Activated CD4-positive, alpha-beta T cell treated with anti-CD3 and anti-CD28 coated beads for 4 hours (primary cell): ENCODE measurements at regions not wholly inside any gene's neighbourhood (a gene's known extent, or its start where the extent isn't known, plus 50 kb on each side); places are given as distances from the start of the nearest gene placed in this dataset.

ENCODE experiments used
- DNase-seq, 2 donors: peaks; one replicate each; pipeline ENCODE4 v3.0.0-alpha.2; 2020

DNA sequence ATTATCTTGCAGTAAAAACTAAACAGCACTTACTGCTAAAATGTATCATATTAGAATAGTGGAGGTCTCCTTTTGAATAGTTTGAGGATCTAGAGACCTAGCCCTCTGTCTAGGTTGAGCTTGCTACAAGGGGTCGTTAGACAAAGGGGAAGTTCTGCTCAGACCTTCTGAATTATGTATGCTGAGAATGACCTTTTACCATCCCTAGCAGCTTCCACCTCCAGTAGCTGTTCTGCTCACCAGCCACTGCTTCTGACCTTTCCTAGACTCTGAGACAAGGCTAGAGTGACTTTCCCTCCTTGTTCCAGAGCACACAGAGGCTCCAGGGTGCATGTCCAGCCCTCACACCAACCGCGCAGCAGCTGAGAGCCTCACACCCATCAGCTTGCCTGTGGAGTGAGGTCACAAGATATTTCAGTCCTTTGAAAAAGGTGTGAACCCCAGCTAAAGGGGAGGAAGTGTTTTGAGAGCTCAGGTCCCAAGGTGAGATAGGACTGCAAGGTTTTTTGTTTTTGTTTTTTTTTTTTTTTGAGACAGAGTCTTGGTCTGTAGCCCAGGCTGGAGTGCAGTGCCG, 289.3 kb upstream of the TNP1 start:
- DNase-seq: no peak

DNA sequence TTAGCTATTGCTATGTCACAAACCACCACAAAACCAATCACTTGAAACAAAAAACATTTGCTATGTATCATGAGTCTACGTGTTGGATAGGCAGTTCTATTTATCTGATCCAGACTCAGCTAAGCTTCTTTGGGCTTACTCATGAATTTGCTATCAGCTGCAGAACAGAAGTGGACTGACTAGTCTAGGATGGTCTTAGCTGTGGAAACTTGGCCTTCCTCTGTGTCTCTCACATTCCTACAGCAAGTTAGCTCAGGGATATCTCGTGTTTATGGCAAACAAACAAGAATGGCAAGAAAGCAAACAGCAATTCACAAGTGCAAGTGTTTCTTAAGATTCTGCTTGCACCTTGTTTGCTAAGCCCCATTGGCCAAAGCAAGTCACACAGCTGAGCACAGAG, 288.0 kb upstream of the TNP1 start:
- DNase-seq: no peak

DNA sequence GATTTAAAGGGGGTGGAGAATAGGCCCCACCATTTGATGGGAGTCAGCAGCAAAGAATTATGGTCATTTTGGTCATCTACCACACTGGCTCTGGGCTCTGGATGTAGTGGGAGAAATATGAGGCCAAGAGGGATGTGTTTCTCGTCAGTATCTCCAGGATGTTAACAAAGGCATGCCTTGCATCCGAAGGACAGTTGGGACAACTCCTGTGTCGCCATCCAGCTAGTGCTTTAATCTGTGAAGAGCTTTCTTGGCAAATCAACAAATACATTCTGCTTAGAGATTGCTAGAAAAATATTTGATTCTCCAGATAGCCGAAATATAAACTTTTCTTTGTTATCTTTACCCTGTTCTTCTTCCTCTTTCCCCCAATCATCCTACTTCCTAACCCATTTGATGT, 287.1 kb upstream of the TNP1 start:
- no peak for DNase-seq

DNA sequence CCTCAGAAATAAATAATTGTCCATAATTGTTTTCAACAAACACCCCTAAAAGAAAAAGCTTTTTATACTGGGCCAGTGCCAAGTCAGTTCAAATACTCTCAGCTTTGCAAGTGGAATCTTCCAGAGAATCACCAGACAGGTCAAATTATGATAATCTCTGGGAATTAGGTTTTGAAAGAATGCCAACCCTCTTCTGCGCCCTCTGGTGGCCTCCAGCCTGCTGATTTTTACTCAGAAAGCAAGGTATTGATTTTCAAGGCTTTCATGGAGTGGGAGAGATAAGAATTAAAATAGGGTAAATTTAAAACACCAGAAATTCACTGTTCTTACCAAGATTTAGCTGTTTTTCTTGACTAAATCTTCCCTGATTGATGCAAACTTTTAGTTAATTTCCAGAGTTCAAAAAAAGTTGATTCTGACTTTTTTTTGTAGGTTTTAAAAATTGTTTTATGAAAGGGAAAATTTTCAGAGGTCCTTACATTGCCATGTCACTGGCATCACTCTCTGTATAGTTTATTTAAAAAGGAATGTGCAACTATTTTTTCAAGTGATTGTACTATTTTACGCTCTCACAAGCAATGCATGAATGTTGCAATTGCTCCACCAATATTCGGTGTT, 282.9 kb upstream of the TNP1 start:
- DNase-seq: no peak

DNA sequence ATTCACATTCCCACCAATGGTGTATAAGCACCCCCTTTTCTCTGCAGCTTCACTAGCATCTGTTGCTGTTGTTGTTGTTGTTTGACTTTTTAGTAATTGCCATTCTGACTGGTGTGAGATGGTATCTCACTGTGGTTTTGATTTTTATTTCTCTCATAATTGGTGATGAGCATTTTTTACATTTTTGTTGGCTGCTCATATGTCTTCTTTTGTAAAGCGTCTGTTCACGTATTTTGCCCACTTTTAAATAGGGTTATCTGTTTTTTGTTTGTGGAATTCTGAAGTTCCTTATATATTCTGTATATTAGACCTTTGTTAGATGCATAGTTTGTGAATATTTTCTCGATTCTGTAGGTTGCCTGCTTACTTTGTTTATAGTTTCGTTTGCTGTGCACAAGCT, 278.4 kb upstream of the TNP1 start:
- no peak for DNase-seq

DNA sequence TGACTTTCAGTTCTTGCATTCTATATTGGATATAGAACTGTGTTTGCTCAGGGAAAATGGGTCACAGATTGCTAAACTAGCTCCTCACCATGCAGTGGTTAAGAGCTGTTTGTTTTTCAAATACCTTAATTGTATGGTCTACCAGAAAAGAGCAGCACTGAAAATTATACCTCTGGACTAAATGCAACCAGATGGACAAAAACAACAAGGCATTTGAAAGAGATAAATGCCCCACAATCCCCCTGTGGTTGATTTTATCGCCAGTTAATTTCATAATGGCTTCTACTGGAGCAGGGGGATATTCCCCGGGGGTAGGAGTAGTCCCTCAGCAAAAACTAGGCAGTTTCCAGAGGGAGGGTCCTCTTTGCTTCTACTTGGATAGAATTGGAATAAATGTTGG, 267.9 kb upstream of the TNP1 start:
- no peak for DNase-seq

DNA sequence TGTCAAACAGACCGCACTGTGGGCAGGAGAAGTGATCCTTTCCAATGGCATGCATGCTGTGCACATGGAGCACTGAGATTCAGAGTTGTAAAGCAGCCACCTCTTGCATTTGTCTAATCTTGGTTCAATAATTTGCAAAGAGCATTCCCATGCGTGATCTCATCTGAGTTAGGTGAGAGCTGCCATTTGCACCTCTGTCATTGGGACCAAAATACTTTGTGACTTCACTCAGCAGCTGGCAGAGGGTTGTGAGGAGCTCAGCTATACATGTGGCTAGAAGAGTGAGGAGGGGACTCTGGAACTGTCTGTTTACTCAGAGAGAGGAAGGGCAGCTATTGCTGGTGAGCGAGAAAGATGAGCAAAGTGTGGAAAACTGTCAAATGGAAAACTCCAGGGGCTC, 265.1 kb upstream of the TNP1 start:
- no peak for DNase-seq

DNA sequence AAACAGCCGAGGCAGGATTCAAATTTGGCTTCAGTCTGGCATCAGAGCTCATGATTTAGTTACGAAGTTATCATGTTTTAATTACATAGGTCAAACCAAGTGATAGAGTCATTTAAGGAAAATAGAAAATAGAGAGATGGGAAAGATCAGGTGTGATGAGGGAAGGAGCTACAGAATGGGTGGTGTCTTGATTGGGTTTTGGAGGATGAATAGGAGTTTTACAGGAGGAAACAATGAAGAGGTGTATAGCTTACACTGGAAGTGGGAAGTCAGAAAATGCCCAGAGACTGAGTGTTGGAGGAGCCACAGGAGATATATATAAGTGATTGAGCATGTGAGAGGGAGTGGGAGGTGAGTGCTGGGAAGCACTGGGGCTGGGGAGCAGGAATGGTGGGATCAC, 264.2 kb upstream of the TNP1 start:
- no peak for DNase-seq

DNA sequence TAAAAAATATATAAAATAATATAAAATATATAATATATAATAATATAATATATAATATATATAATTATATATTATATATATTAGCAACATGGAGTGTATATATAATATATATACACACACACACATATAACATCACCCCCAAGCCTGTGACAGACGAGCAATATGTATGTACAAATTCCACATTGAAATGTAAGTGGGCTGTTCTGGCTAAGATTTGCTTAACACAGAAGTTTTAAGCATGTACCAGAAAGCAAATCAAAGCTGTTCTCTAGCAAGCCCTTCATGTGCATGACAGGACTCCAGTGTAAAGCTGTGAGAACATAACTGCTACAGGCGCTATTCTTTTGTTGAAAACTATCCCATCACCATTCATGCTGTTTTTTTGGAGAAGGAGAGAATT, 261.7 kb upstream of the TNP1 start:
- DNase-seq: no peak

DNA sequence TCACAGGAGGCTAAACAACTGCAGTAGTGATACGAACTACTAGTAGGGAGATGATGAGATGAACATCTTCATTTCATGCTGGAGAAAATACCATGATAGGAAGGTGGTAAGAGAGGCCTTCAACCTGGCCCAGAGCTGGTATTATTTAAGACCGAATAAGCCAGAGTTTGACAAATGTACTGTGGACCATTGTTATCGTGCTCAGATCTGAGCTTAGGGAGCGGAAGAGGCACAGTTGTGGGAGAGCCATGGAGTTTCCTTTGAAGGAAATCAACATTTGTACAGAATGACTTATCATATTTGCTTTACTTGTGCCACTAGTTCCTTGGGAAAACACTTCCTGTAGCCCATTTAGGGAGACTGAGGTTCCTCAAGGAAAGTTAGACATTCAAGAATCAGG, 260.6 kb upstream of the TNP1 start:
- no peak for DNase-seq

DNA sequence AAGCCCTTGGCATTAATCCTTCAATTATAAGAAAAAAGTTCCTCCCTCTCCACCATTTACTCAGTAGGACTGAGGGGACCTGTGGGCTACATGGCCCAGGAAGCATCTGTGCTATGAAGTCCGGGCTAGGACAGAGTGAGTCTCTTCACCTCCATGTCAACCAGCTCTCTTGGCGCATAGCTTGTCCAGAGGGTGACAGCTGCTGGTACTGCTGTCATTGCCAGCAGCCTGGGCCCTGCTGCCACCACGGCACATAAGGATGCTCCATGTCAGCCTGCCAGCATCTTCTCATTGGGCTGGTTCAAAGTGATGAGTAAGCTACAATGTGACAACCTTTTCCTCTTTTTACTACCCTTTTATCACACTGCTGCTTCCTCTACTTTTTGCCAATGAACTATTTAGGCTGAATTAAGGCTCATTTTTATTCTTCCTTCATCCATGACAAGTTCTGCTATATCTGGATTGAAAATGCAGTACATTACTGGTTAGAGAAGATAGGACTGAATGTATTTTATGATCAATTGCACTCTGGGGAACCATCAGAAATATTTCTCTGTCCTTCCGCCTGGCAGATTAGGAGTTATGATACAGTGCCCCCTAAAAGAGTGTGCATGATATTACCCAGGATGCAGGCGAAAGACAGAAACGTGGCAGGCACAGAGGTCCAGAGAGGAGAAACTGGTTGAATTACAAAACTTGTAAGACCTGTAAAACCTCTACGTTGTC, 258.9 kb upstream of the TNP1 start:
- no peak for DNase-seq

DNA sequence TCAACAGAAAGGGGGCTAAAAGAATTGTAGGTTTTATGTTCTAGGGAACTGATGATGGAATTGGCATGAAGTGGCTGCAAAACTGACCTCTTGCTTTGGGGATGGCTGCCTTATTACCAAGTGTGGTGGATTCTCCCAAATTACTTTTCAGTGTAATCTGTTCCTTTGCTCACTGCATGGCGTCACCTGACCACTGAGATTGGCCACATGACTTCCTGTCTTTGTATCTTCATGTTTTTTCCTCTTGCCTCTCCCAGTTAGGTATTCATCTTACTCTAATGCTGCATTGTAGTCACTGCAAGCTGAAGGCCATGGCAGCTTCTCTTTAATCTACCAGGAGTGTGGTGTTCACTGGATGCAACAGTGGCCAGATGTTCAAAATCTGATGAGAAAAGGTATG, 257.7 kb upstream of the TNP1 start:
- no peak for DNase-seq

DNA sequence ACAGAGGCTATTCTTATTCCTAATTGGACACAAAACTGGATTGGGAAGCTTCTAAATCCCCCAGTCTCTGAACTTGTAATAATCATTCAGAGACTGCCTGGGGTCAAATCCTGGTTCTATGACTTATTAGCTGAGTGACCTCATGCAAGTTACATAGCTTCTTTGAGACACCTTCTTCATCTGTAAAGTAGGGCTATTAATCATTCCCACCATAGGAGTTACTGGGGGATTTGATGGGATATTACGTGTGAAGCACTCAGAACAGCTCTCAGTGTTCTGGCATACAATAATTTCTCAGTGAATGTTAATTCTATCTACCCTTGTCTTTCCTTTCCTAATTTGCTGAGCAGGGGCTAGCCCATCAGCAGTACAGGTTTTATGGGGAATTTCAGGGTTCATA, 256.7 kb upstream of the TNP1 start:
- no peak for DNase-seq

DNA sequence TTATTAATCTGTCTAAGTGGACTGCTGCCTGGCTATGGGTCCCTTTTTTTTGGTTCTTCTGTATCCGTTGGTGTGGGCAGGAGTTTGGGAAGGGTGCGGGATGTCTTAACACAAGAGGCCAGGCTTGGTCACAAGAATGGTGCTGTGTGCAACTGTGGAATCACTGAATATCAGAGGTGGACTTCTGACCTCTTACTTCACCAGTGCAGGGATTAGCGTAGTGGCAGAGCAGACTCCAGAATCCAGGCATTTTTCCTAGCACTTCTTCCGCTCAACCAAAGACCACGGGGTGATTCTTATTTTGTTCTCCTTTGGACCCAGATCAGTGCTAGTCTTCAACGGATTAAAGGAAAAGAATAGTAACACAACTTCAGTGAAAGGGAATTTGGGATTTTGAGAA, 254.3 kb upstream of the TNP1 start:
- no peak for DNase-seq

DNA sequence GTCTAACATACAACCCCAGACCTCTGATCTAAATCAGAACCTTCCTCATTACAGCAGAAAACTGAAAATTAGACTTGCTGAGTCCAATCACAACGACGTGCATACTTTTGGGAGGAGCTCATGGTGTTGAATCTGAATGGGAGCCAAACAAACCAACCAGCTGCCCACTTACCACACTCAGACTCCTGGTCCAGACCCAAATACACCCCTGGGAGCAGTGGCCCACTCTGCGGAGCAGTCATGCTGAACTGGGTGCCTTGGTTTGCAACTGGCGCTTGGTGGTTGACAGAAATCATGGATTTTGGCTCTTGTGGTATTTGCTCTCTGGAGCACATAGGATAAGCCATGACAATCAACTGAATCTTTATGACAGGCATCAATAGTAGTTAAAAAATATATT, 253.6 kb upstream of the TNP1 start:
- no peak for DNase-seq

DNA sequence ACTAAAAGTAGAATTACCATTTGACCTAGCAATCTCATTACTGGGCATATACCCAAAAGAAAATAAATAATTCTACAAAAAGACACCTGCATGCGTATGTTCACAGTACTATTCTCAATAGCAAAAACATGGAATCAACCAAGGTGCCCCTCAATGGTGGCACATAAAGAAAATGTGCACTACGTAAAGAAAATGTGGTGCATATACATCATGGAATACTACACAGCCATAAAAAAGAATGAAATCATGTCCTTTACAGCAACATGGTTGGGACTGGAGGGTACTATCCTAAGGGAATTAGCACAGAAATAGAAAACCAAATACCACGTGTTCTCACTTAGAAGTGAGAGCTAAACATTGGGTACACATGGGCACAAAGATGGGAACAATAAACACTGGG, 250.7 kb upstream of the TNP1 start:
- DNase-seq: no peak

DNA sequence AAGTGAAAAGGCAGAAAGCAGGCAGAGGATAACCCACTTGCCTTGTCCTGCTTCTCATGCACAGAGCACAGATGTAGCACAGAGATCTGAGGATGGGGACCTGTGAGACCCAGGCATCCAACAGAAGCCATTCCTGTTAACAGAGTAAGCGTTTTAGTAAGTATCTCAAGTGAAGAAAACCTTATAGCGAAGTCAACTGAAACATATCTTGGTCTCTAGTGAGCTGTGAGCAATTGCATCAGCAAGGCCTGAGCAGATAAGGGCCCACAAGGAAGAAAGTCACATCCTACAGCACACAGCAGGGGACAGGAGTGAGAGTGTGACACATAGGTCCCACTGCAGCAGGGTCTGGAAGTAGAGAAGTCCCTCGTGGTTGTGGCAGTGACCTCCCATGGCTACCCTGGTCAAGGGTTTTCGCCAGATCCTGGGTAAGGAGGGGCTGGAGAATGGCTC, 248.7 kb upstream of the TNP1 start:
- DNase-seq: no peak

DNA sequence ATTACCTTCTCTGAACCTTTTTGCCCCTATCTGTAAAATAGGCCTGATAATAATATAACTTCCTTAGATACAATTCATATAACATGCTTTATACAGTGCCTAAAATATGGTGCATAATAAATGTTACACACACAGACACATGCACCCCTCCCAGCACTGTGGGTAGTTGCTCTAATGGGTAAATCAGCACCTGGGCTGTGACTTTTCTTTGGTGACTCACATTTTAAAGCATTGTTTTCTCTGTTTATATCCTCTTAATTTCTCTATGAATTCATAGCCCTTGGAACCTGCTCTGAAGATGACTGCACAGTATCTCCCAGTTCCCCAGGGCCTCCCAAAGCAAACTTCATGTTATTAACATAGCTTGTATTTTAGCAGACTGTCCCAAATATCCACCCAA, 248.2 kb upstream of the TNP1 start:
- no peak for DNase-seq

DNA sequence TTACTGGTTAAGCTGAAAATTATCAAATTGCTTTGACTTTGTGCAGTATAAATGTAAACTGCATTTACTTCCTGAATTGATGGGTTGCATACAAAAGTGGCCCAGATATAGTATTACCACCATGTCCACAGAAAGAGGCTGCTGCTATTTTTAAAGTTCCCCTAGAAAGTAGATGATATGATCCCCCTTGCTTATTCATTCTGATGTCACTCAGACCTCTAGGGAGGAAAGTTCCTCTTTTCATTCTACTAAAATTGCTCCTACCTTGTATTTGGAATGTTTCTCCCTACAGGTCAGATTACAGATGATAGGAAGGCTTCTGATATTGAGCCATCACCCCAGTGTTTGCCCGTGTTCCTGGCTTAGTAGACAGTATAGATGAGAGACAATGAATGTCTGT, 247.6 kb upstream of the TNP1 start:
- DNase-seq: no peak

DNA sequence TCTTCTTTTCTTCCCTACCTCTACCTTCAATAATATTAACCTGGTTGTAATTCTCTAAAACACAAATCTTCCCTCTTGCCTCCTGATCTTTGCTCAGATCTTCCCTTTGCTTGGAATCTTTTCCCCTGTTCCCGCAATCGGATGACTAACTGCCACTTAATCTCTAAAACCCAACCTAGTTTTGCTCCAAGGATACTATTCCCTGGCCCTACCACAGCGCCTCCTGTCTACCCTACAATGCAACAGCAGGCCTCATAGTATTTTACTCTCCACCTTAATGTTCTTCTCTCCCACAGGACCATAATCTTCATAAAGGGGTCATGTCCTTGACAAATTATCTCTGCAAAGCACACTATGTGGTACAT, 246.8 kb upstream of the TNP1 start:
- DNase-seq: no peak

DNA sequence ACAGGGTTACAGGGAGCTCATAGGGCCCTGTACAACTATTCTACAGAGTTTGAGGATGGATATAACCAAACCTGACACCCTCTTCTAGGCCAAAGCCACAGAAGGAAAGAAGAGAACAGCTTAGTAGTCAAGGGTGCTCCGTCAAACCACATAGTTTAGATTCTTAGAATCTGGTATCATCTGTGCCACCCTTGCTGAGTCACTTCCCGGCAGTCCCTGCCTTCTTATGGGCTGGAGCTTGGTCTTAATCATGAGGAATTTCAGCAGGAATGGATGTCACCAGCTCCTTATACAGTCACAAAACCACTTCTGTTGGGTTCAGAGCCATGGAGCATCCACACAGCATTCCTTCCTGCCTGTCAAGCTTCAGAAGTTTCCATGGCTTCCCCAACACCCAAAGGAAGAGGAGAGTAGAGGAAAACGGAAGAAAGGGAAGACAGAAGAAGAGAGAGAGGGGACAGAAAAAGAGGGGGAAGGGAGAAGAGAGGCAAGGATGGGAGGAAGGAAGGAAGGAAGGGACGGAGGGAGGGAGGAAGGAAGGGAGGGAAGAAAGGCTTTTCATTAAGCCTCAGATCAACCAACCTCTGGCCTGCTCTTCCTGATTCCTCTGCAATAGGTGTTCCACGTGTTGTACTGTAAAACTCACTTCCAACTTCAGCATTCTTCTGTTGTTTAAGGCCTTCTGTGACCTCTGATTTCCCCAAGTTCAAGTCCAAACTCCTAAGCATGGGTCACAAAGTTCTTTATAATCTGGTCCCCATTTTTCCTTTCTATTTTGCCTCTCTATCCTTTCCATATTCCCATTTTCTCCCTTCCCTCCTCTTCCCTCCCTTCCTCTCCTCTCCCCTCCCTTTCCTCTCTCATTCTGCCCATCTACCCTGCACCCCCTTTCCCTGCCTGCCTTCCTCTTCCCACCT, 246.1 kb upstream of the TNP1 start:
- no peak for DNase-seq

DNA sequence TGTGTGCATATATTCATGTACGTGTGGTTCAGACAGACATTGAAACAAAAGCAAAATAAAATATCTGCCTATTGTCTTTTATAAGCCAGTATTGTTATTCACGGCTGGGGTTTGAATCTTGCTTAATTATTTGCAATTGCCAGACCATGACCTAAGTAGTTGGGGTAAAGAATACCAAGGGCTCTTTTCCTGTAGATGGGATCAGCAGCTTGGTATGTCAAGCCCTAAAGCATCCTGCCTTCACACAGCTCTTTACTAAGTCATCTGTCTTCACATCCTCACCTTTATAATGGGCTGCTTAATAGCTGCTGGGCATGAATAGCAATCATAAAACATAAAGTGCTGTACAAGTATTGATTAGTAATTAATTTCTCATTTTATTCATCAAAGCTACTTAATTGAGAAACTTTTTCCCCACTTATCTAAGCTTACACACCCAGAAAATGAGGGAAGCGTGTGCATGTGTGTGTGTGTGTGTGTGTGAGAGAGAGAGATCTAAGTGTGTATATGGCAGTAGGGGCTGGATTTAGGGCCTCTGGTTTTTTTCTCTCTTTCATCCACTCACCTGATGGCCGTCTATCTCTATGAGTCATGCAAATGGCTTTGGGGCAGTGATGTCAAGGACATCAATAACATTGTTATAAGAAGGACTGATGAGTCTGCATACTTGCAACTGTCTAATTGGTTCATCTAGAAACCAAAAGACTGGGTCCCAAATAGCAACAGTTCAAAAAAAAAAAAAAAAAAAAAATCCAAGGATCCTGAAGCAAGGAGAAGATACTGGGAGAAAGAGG, 244.1 kb upstream of the TNP1 start:
- DNase-seq: no peak

DNA sequence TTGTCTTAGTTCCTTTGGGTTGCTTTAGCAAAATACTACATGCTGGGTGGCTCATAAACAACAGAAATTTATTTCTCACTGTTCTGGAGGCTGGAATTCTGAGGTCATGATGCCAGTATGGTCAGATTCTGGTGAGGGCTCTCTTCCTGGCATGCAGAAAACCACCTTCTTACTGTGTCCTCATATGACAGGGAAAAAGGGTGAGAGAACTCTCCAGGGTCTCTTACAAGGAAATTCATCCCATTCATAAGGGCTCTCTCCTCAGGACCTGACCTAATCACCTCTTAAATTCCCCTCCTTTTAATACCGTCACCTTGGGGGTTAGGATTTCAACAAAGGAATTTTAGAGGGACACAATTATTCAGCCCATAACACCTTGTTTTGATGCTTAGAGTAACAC, 243.1 kb upstream of the TNP1 start:
- no peak for DNase-seq
